ENCODE measurements at regions not wholly inside any gene's neighbourhood (a gene's known extent, or its start where the extent isn't known, plus 50 kb on each side); places are given as distances from the start of the nearest gene placed in this dataset.
"Not testable (repeated sequence)": the region's sequence is repeated elsewhere in the genome, so short reads cannot be mapped to it uniquely, and the experiment has no call there.

DNA sequence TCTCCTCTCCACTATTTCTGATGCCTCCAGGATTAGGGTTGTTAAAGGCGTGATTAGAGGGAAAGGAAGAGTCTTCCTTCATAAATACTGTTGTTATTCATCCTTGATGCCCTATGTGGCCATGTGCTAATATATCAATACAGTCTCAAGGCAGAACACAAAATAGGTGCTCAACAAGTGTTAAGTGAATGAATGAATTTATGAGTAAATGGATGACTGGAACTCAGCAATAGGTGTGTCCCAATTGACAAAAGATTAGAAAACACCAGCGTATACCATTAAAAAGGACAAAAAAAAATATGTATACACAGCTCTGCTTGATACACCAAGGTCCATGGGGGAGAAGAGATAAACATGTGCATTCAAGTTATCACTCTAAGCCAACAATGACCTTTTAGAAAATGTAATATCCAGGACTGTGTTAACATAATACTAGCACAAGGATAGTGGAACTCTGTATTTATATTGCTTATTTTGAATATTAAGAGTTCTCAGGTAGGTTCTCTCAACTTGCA, 171.2 kb upstream of the MYLIP start:
- no peak for FAIRE-seq

DNA sequence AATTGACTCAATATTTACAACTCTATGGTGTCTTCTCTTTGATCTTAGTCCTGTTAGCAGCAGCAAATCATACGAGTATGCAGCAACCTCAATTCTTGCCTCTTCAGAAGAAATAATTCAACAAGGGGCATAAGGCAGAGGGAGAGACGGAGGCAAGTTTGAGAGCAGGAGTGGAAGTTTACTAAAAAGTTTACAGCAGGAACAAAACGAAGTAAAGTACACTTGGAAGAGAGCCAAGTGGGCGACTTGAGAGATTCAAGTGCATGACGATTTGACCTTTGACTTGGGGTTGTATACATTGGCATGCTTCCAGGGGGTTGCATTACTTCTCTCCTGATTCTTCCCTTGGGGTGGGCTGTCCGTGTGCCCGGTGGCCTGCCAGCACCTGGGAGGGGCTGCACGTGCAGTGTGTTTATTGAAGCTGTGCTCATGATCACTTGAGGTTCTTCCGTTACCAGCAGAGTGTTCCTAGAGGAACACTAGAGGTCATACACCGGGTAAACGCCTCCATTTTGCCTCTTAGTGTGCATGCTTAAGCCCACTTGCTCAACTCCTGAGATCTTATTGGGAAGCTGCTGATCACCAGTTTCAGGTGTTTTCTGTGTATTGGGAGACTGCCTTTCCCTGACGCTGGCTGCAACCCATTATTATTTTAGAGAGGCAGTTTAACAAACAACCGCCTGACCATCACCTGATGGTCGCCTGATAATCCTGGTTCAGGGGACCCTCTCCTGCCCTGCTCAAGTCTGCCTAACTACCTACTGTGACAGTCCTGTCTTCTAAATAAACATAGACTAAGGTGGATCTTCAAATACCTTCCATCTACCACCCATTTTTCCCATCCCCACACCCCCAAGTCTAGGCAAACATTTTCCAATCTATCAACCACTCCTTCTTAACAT, 172.4 kb upstream of the MYLIP start:
- DNase-seq (ENCODE audit: low spot score) (no peak), FAIRE-seq (no peak)

More for the DNA sequence above, 171.2 kb upstream of the MYLIP start:
- DNase-seq (ENCODE audit: low spot score), result no peak

DNA sequence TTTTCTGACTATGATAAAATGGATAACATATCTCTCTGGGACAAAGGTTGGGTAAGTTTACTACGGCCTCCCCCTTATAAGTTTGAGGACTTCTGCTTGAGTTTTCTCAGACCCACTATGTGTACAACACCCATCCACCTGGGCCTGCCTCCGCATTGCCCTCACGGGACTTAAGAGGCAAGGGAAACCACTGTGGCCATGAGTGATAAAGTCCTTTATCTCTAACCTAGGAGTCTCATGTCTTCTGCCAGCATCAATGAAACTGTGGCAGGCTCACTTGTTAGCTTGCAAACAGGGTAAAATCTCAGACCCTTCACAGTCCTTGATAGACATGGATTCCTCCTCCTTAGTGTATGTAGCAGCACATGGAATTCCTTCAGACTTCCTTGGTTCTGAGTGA, 173.4 kb upstream of the MYLIP start:
- FAIRE-seq, result no peak
- DNase-seq (ENCODE audit: low spot score), result no peak

DNA sequence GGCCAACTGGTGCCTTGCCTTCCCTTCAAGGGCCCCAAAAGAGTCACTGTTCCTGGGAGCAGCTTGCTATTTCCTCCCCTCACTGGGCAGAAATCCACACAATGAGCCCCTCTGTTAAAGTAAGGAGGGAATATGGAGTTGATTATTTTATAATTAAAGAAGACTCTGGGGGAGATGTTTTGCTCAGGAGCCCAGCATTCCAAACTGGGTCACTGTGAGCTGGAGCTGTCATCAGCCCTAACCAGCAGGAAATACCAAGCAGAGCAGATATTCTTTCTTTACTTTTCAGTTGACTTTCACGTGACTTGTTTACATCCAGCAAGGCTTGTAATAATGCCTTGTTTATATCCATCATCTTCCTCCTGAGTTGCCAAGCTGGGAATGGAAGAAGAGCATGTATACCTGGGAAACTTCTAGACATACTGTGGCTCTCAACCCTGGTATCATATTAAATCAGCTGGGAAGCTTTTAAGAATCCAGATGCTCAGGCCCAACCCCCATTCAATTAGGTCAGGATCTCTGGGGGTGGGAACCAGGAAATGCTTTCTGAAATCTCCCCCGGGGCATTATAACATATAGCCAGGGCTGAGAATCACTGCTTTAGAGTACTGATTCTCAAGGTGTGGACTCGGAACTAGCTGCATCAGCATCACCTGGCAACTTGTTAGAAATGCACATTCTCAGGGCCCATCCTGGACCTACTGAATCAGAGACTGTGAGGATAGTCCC, 175.6 kb upstream of the MYLIP start:
- no peak for FAIRE-seq

DNA sequence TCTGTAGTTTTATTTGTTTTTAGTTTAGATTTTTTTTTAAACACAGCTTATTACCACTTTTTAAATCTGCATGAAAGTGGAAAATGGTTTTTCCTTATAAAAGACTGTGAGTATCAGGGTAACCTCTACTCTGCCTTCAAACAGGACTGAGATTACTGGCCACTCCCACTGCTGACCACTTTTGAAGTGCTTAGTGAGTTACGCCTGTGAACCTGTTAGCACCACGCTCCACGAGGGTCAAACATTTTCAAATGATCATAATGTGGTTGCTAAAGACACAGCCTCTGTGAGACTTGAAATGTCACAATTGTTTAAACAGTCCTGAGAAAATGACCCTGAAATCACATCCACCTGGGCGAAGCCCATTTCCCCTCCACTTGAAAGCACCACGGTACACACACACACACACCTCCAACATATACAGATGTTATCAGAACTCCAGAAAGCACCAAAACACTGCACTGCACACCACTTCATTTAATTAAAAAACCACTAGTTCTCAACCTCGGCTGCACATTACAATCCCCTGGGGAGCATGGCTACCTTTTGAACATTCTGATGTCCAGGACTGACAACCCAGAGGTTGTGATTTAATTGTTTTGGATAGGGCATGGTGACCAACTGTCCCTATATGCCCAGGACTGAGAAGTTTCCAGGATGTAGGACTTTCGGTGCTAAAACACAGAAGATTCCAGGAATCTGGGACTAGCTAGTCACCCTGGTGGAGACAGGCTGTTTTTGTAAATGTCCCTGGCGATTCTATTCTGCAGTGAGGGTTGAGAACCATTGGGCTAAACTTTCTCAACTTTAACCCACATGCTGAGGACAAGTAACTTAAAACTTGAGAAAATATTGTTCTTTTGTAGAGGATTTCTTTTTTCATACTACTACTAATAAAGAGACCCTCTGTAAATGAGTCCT, 176.4 kb upstream of the MYLIP start:
- no peak for FAIRE-seq
- DNase-seq (ENCODE audit: low spot score), result no peak

More for the DNA sequence above, 175.6 kb upstream of the MYLIP start:
- no peak for DNase-seq (ENCODE audit: low spot score)

DNA sequence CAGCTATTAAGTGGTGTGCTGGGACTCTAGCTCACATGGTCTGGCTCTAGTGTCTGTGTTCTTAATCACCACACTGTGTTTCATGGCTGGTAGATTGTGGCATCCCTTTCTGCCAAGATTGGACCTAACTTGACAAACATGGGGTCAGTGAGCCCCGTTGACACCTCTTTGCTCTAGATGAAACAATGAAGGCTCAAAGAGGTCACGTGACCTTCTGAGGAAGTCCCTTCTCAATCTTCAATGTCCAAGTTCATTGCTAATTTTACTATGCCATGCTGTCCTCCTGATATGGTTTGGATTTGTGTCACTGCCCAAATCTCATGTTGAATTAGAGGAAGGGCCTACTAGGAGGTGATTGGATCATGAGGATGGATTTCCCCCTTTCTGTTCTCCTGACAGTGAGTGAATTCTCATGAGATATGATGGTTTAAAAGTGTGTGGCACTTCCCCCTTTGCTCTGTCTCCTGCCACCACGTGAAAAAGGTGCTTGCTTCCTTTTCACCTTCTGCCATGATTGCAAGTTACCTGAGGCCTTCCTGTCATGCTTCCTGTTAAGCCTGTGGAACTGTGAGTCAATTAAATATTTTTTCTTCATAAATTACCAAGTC, 177.8 kb upstream of the MYLIP start:
- DNase-seq (ENCODE audit: low spot score), result no peak
- no peak for FAIRE-seq

DNA sequence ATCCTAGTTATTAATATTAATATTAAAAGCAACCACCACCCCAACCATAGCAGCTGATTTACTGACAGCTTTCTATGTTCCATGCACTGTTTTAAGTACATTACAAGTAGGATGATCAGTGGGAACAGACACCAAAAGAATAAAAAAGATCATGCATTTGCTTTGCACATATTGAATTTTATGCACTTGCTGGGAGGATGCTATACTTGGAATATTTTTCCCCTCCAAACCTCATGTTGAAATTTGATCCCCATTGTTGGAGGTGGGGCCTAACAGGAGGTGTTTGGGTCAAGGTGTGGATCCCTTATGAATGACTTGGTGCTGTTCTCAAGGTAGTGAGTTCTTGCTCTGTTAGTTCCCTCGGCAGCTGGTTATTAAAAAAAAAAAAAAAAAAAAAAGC, 178.9 kb upstream of the MYLIP start:
- no peak for DNase-seq (ENCODE audit: low spot score)
- no peak for FAIRE-seq

DNA sequence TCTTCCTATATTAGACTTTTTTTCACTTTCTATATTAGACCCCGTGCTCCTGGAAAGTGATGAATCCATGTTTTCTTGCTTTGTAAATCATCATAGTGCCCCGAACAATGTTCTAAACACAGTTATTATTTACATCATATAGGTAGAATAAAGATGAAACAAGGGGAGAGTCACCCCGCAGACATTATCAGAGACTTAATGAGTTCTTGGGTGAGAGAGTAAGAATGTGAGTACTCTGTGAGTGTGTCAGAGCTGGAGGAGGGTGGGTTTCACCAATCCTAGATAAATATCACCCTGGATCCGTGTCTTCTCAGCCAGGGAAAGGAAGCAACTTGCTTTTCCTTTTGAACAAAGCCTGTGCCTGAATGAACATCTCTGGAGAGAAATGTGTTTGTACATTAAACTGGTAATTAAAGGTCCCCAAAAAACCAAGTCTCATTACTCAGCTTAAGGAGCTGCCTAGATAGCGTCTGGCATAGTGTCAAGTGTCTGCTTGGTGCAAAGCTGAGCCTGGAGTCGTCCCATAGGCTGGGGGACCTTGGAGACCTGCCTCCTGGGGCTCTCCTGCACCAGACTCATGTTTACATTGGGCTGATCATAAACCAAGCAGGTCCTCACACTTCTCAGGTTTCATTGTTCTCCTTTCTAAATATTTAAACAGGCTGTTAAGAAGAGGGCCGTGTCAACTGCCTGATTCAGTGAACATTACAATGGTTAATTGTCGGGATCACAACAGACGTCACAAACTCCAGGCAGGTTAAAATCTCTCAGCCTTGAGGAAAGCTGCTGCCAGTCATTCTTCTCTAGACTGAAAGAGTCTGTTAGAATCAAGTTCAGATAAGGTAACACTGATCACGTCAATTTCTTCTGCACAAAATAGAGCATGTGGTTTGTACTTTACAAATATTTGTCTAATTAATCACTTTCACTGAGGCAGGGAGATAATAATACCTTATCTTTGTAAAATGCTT, 179.7 kb upstream of the MYLIP start:
- DNase-seq (ENCODE audit: low spot score) (peak; percentile 55), FAIRE-seq (no peak)

DNA sequence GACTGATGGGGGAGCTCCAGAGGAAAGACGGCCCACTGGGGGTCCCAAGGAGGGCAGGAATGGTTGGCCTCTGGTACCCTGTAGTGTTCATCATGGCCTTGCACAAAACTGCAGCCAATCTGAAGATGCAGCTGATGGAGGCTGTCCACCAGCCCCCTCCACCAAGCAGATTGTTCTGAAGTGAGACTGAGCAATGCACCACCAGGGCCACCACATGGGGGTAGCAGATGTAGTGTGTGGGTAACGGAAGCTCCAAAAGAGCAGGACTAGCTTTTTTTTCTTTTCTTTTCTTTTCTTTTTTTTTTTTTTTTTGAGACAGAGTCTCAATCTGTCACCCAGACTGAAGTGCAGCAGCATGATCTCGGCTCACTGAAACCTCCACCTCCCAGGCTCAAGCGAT, 181.0 kb upstream of the MYLIP start:
- FAIRE-seq (no peak), DNase-seq (ENCODE audit: low spot score) (no peak)

DNA sequence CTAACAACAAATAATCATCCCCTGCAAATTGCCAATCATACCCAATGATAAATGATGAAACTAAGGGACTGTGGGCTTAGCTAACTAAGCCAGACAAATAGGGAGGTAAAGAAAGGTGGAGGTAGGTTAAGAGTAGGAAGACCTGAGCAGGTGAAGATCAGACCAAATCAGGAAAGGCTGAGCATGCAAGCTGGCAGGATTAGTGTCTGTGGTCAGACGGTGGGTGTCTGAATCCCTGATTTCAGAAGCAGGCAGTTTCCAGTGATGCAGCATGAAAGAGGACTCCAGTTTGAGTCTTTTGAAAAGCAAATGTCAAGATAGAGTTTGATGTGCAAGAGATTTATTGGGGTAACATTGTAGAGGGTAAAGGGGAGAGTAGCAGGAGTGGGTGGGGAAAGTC, 181.4 kb upstream of the MYLIP start:
- DNase-seq (ENCODE audit: low spot score) (no peak), FAIRE-seq (no peak)

DNA sequence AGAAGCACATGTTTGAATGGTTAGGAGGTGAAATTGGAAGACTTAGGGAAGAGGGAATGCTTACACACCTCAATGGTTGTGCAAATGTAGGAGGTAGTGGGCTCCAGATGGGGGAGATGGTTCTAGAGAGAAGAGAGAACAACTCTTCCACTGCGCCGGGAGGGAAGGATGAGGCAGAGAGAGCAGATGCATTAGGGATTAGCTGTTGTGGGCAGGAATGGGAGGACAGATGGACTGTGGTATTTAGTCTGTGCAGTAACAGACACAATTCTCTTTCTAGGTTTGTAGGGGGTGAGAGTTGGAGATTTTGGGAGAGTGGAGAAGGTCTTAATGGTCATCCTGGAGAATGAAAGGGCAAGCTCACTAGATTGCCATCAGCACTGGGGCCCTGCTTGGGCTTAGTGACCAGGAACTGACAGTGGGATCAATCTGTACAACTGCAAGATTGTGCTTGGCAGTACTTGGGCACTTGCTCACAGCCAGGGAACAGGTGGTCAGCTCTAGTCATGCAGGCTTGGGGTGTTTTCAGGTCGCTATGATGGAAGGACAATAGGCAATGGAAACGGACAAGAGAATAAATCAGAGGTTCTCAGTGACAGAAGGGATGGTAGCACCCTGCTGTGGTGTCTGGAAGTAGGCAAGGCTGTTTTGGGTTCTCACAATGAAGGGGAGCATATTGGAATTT, 182.0 kb upstream of the MYLIP start:
- no peak for DNase-seq (ENCODE audit: low spot score)

DNA sequence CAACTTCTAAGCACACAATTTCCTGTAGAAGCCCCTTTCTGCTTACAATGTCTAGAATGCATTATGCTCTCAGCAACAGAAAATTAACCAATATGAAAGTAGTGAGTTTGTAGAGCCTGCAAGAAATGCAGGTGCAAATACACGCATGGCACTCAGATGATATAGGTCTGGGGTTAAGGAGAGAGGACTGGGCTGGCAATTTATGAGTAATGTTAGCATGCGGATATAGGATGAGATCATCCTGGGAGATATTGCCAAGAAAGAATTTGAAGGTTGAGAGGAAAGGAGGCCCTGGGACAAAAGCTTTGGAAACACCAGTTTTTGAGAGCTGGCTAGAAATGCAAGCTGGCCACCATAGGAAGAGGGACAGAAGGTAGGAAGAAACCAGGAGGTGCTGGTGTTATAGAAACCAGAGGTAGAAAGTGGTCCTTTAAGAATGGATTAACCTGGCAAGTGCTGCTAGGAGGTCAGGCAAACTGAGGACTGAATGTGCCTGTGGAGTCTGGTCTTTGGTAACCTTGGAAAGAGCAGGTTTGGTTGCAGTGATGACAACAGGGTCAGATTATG, 183.2 kb upstream of the MYLIP start:
- DNase-seq (ENCODE audit: low spot score) (peak; percentile 40), FAIRE-seq (no peak)

More for the DNA sequence above, 182.0 kb upstream of the MYLIP start:
- FAIRE-seq, result no peak

DNA sequence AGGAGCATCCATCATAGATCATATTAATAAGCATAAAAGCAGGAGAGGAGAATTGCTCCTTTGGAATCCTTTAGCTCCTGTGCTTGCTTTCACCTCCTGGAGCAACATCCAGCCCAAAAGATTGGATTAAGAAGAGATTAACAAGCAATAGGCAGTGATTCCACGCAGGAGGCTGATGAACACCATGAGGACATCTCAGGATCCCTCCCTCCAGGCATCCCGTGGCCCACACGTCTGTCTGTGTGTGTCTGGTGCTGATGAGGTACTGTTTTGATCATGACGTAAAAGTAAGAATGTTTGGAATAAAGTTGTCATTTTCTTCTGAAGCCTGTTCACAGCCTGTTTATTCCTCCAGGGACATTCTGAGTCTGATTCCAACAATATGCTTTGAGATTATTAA, 185.5 kb upstream of the MYLIP start:
- no peak for DNase-seq (ENCODE audit: low spot score)
- no peak for FAIRE-seq

DNA sequence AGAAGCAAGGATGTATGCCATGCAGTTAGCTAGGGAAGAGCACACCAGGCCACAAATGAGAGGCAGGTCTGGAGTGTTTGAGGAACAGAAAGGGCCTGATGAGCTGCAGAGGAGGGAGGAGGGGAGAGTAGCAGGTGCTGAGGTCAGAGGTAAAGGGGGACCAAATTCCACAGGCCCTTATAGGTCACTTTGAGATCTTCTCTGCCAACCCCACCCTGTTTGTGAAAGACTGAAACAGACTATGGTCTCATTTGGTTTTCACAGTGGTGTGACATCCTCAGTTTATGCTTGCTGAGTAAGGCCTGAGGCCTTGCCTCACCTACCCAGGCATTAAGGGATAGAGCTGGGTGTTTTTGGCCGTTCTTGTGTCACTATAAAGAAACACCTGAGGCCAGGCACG, 187.7 kb upstream of the MYLIP start:
- FAIRE-seq (no peak), DNase-seq (ENCODE audit: low spot score) (no peak)

DNA sequence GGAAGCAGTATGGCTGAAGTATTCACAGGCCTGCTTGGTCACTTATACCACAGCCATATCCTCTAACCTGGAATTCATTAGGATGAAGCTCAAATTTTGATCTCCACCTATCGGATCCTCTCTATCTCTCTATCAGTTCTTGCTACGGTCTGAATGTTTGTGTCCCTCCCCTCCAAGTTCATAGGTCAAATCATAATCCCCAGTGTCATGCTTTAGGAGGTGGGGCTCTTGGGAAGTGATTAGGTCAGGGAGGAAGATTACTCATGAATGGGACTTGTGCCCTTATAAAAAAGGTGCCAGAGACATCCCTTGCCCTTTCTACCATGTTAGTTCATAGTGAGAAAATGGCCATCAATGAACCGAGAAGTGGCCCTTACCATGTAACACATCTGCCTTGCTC, 190.8 kb upstream of the MYLIP start:
- DNase-seq (ENCODE audit: low spot score), result no peak
- FAIRE-seq, result no peak

DNA sequence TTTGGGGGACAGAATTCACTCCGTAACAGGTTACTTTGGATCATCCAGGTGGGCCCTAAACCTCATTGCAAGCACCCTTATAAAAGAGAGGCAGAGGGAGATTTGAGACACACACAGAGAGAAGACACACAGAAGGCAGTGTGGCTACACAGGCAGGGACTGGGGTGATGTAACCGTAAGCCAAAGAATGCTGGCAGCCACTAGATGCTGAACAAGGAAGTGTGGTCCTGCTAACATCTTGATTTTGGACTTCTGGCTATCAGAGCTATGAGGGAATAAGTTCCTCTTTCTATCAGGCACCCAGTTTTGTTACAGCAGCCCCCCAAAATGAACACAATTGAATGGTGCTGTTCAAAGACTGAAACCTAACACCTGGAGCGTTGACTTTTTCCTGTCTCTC, 191.3 kb upstream of the MYLIP start:
- FAIRE-seq, result no peak

DNA sequence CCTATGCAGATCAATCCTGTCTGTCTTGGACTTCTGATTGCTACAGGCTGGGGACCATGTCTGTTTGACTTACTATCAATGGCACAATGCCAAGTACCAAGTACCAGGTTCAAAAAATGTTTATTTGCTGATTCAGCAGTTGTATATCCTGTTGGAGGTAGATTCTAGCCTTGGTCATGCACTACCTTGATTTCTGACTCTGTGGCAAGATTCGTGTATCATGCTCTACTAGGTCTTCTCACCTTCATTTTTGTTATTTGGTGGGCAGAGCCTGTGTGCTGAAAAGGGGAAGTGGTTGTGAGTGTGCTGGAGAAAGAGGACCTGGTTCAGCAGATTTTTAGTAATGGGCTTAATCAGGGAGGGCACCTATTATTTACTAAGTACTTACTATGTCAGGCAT, 192.4 kb upstream of the MYLIP start:
- DNase-seq (ENCODE audit: low spot score), result no peak

More for the DNA sequence above, 191.3 kb upstream of the MYLIP start:
- no peak for DNase-seq (ENCODE audit: low spot score)

DNA sequence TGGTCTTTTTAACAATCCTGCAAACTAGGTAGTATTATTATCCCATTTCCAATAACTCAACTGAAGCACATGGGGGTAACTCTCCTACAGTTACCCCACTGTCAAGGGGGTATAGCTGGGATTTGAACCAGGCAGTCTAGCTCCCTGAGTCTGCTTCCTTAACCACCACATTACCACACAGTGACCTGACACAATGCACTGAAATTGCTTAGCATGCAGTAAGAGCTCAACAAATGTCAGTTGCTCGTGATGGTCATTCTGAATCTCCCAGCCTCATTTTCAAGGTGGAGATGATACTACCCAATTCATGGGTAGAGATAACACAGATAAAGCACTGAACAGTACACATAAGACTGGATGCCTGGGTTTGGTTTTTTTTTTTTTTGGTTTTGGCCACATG, 193.2 kb upstream of the MYLIP start:
- FAIRE-seq (no peak), DNase-seq (ENCODE audit: low spot score) (no peak)

More for the DNA sequence above, 192.4 kb upstream of the MYLIP start:
- no peak for FAIRE-seq

DNA sequence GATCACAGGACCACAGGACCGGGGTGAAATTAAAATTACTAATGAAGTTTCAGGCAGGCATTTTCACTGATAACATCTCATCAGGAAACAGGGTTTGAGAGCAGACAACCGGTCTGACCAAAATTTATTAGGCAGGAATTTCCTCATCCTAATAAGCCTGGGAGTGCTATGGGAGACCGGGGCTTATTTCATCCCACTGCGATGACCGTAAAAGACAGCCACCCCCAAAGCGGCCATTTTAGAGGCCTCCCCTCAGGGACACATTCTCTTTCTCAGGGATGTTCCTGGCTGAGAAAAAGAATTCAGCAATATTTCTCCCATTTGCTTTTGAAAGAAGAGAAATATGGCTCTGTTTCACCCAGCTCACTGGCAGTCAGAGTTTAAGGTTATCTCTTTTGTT, 197.2 kb upstream of the MYLIP start:
- not testable (repeated sequence) for DNase-seq (ENCODE audit: low spot score); FAIRE-seq

All from urothelium cell line (cell line).